Naive thymus-derived CD8-positive, alpha-beta T cell (primary cell): ENCODE measurements at regions not wholly inside any gene's neighbourhood (a gene's known extent, or its start where the extent isn't known, plus 50 kb on each side); places are given as distances from the start of the nearest gene placed in this dataset.

Experiments
- ATAC-seq, 2 donors: fragments of 150-1000 bp; cut with Tn5 transposase in 1 of 2; sonication (Bioruptor Pico), chemical (Tn5 transposase) in 1 of 2; 1 replicate in 1 of 2; 2 replicates in 1 of 2; pipeline ENCODE4 v1.10.0; 2021; ENCODE audit warnings: mild to moderate bottlenecking in 2 of 2, moderate library complexity in 2 of 2
- POLR2A ChIA-PET: fragments of 350-600 bp; sonication (Branson Sonifier 250); formaldehyde crosslinking; loops from one replicate; lab custom pipeline; 2021; ENCODE audit warnings: antibody characterized with exemption; lab: Charles Lee
- DNase-seq, 10 donors: peaks; one replicate each; pipeline versions ENCODE4 v3.0.0 to v3.0.0-alpha.2; 2020 to 2022
- H3K27ac Mint-ChIP-seq, 10 donors: one replicate each; pipeline ENCODE4 v1.8.0; 2020 to 2022; ENCODE audit warnings: mild to moderate bottlenecking in 10 of 10, mixed read lengths in 10 of 10, moderate library complexity in 4 of 10, inconsistent platforms in 1 of 10
- H3K27me3 Mint-ChIP-seq, 5 donors: one replicate each; pipeline ENCODE4 v1.8.0; 2021 to 2022; ENCODE audit warnings: mixed read lengths in 5 of 5
- H3K36me3 Mint-ChIP-seq, 3 donors: one replicate each; pipeline ENCODE4 v1.8.0; 2020 to 2022; ENCODE audit warnings: mixed read lengths in 3 of 3, mild to moderate bottlenecking in 2 of 3, inconsistent platforms in 1 of 3
- H3K4me1 Mint-ChIP-seq, 4 donors: one replicate each; pipeline ENCODE4 v1.8.0; 2021 to 2022; ENCODE audit warnings: mixed read lengths in 4 of 4
- H3K4me3 Mint-ChIP-seq, 10 donors: one replicate each; pipeline ENCODE4 v1.8.0; 2020 to 2022; ENCODE audit warnings: mild to moderate bottlenecking in 10 of 10, mixed read lengths in 10 of 10, moderate library complexity in 6 of 10, inconsistent platforms in 1 of 10
- H3K9me3 Mint-ChIP-seq, 9 donors: one replicate each; pipeline ENCODE4 v1.8.0; 2020 to 2022; ENCODE audit warnings: mixed read lengths in 9 of 9, mild to moderate bottlenecking in 3 of 9, inconsistent platforms in 1 of 9, moderate library complexity in 1 of 9

DNA sequence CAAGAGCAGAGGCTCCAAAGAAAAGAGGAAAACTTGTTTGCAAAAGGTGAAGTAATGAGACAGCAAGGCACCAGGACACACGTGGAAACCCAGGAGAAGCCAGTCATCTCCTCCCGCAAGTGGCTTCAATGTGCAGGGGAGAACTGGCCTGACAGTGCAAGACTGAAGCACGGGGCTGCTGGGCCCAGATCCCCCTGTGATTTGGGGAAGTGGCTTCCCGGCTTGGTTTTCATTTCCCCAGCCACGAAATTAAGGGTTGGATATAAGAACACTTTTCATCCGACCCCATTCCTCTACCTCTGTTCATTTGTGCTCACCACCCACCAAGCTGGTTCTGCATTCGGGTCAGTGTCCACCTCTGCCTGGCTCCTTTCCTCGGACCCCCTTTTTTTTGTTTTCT lies 306.4 kb downstream of the FGFR2 start:
- POLR2A ChIA-PET = no interaction called here
- DNase-seq = no peak
- Mint-ChIP-seq H3K27me3 (peaks cover 0 to 20% (median 10%) of the 10 kb centered on the region in 5 donors), H3K36me3 (no peaks in the 10 kb centered on the region), H3K4me3 (no peak overlapping the region), H3K9me3 (peaks cover 0 to 4% (median 0%) of the 10 kb centered on the region in 9 donors), H3K4me1 (no peaks in the 10 kb centered on the region), H3K27ac (no peak overlapping the region)
- ATAC-seq = no peak

DNA sequence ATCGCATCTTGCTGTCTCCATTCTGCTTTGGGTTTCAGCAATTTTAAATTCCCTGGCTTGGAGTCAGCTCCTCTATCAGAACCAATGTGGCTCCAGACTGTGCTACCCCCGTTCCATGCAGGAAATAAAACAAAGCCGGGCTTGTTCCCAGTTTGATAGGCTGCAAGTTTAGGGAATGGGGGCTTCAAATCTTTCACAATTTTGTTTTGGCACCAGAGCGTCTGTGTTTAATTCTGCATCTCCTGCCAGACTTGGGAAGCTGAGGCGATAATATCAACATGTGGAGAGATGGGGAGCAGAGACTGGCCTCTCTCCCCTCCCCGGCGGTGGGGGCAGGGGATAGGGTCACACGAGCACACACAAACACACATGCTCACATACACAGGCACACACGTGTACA lies 305.9 kb downstream of the FGFR2 start:
- no peak for DNase-seq
- no peaks in the 10 kb centered on the region for H3K4me1 Mint-ChIP-seq
- H3K9me3 Mint-ChIP-seq = peaks cover 0 to 4% (median 0%) of the 10 kb centered on the region in 9 donors
- POLR2A ChIA-PET = no interaction called here
- peaks cover 0 to 20% (median 10%) of the 10 kb centered on the region in 5 donors for H3K27me3 Mint-ChIP-seq
- H3K4me3 Mint-ChIP-seq = no peak overlapping the region
- no peaks in the 10 kb centered on the region for H3K36me3 Mint-ChIP-seq
- ATAC-seq = no peak
- H3K27ac Mint-ChIP-seq = no peak overlapping the region

DNA sequence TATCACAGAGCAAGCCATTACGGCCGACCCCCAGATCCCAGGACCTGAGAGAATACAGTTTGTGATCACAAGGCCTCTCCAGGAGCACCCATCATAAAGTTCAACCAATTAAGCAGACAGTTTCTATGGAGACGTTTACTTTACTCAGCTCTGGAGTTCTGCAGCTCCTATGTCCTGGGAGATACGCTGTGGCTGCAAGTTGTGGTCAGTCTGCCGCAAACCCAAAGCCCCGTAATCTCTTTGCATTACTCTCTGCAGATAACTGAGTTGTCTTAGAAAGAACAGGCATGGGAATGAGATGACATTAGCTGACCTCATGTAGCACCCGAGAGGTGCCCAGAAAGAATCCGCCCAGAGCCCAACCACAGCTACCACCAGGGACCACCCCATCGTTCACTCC lies 305.1 kb downstream of the FGFR2 start:
- ATAC-seq = no peak
- POLR2A ChIA-PET = no interaction called here
- Mint-ChIP-seq H3K4me1 (no peaks in the 10 kb centered on the region), H3K4me3 (no peak overlapping the region), H3K9me3 (peaks cover 0 to 4% (median 0%) of the 10 kb centered on the region in 9 donors), H3K27ac (no peak overlapping the region), H3K27me3 (peaks cover 0 to 20% (median 10%) of the 10 kb centered on the region in 5 donors), H3K36me3 (no peaks in the 10 kb centered on the region)
- no peak for DNase-seq

DNA sequence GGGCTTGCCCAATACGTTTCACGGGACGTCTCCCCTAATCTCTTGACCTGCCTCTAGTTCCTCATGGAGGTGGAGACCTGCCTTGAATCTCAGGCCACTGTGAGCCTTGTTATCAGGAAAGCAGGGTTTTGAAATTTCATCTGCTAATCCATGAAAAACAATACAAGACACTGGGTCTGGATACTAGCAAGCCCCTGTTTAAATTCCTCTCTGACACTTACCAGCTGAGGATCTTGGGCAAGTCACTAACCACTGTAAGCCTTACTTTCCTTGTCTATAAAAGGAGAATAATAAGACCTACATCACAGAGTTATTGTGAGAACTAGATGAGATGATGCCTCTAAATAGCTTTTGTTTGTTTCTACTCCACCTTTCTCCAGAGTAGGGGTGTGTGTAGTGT lies 303.6 kb downstream of the FGFR2 start:
- POLR2A ChIA-PET = no interaction called here
- Mint-ChIP-seq H3K36me3 (no peaks in the 10 kb centered on the region), H3K27ac (no peak overlapping the region), H3K4me1 (no peaks in the 10 kb centered on the region), H3K9me3 (peaks cover 0 to 4% (median 0%) of the 10 kb centered on the region in 9 donors), H3K4me3 (no peak overlapping the region), H3K27me3 (peaks cover 0 to 21% (median 10%) of the 10 kb centered on the region in 5 donors)
- no peak for DNase-seq
- ATAC-seq = no peak

DNA sequence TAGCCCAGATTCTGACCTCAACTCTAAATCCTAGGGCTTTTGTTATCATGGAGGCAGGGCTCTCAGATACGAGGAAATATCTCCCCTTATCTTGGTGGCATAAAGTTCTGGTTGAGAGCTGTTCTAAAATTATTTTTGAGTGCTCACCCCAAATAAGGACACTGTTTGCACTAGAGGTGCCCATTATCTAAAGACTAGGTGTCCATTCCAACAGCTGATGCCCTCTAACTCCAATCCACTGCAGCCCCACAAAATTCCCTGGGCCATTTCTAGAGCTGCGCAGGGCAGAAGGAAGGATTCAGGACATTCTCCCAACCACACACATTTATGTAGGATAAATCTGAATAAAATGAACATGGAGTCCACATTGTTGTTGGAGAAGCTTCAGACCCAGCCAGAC lies 301.9 kb downstream of the FGFR2 start:
- no peak overlapping the region for H3K27ac Mint-ChIP-seq
- ATAC-seq = no peak
- peaks cover 0 to 9% (median 0%) of the 10 kb centered on the region in 9 donors for H3K9me3 Mint-ChIP-seq
- no peak for DNase-seq
- H3K27me3 Mint-ChIP-seq = peaks cover 0 to 25% (median 10%) of the 10 kb centered on the region in 5 donors
- no peak overlapping the region for H3K4me3 Mint-ChIP-seq
- no peaks in the 10 kb centered on the region for H3K36me3 Mint-ChIP-seq
- POLR2A ChIA-PET = no interaction called here
- H3K4me1 Mint-ChIP-seq = no peaks in the 10 kb centered on the region

DNA sequence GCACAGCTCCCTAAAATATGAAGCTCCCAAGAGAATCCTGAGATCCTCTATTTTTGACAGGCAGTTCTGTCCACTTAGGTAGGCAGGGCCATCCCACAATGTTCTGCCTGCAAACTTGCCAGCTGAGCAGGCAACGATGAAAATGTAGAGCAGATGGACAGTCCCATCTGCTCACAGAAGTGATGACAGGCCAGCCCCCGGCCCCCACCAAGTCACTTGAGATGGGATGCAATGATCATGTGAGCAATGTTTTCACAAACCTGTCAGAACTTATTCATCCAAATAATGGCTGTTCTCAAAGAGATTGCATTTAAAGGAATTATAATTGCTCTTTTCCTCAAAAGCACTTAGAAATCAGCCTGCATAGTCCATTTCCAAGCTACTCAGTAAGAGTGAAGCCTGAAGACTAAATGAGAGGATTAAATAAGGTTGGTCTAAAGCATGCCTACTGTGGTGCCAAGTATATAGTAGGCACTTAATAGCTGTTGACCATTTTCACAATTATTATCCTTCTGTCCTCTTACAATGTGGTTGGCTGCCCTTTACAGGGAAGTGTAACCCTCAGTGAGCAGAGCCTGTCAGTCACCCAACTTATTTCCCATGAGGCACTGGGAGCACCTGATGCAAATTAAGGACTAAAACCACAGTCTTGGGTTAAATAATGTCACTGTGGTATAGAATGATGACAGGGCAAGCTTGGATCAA lies 301.2 kb downstream of the FGFR2 start:
- POLR2A ChIA-PET = no interaction called here
- no peaks in the 10 kb centered on the region for H3K36me3 Mint-ChIP-seq
- H3K27me3 Mint-ChIP-seq = peaks cover 0 to 23% (median 10%) of the 10 kb centered on the region in 5 donors
- H3K4me1 Mint-ChIP-seq = no peaks in the 10 kb centered on the region
- peaks cover 0 to 9% (median 0%) of the 10 kb centered on the region in 9 donors for H3K9me3 Mint-ChIP-seq
- H3K27ac Mint-ChIP-seq = no peak overlapping the region
- ATAC-seq (no peak), DNase-seq (no peak)
- H3K4me3 Mint-ChIP-seq = no peak overlapping the region

DNA sequence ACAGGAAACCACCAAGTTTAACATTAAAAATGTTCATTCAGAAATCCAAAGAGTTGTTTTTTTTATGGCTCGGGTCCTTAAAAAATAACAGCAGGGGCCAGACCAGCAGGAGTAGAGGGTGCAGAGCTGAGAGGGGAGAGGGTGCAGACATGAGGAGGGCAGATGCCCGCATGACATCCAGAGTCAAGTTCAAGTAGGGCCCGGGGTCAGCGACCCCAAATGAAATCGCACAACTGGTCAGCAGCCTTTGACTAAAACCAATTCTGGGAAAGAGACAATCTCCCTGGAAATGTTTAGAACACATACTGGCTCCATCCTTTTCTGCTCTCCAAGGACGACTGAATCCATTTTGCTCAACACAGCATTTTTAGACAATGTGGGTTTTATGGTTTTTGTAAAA lies 297.5 kb downstream of the FGFR2 start:
- POLR2A ChIA-PET = no interaction called here
- no peak for DNase-seq
- H3K27ac Mint-ChIP-seq = no peak overlapping the region
- no peak for ATAC-seq
- H3K9me3 Mint-ChIP-seq = peaks cover 0 to 9% (median 0%) of the 10 kb centered on the region in 9 donors
- no peak overlapping the region for H3K4me3 Mint-ChIP-seq
- H3K36me3 Mint-ChIP-seq = no peaks in the 10 kb centered on the region
- H3K27me3 Mint-ChIP-seq = peaks cover 0 to 9% (median 0%) of the 10 kb centered on the region in 5 donors
- no peaks in the 10 kb centered on the region for H3K4me1 Mint-ChIP-seq

DNA sequence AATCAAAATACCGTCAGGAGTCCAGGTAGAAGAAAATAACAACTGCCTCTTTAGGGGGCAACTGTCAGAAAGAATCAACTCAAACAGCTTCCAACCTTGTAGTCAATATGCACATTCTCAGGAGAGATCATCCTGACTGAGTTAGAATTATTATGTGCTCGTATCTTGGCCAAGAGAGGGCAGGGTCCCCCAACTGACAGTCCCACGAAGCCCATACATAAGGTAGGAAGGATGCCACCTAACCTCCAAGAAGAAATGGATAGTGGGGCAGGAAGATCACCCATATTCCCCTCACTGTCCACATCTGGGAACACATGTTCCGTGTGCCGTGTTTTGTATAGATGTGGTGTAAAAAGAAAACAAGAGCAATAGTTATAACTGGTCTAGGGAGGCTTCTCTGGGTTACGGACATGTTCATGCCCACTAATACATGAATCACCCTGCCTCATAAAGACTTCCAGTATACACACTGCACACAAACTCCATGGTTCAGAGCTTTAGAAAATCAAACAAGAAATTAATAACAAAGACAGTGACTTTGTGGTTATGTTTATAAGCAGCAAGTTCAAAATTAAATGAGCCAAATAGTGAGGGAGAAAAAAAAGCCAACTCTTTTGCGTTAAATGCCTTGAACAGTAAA lies 295.6 kb downstream of the FGFR2 start:
- Mint-ChIP-seq H3K36me3 (no peaks in the 10 kb centered on the region), H3K9me3 (peaks cover 0 to 9% (median 2%) of the 10 kb centered on the region in 9 donors), H3K27ac (no peak overlapping the region), H3K4me3 (no peak overlapping the region), H3K27me3 (peaks cover 0 to 9% (median 0%) of the 10 kb centered on the region in 5 donors), H3K4me1 (no peaks in the 10 kb centered on the region)
- DNase-seq (no peak), ATAC-seq (no peak)
- POLR2A ChIA-PET = no interaction called here

DNA sequence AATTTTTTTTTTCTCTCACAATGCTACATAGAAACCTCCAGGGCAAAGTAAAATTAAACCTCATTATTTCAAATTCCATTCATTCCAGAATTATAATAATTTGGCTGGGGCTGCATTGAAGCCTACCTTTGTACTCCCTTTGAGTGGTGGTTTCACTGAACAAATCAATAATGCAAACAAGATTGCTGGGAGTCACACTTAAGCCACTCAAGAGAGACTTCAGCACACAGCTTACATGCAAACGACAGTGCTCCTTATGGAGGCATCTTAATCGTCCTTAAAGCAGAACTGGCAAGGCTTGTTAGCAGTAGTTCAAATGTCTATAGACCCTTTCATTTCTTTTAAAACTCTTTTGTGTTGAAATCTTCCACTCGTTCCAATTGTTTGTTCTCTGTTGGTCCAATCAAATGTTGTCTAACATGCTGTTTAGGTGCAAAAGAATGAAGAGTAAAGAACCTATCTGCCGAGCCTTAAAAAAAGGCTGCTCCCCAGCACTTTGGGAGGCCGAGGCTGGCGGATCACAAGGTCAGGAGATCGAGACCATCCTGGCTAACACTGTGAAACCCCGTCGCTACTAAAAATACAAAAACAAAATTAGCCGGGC lies 294.9 kb downstream of the FGFR2 start:
- Mint-ChIP-seq H3K27ac (no peak overlapping the region), H3K36me3 (no peaks in the 10 kb centered on the region), H3K9me3 (peaks cover 0 to 9% (median 3%) of the 10 kb centered on the region in 9 donors), H3K4me3 (no peak overlapping the region), H3K27me3 (peaks cover 0 to 9% (median 0%) of the 10 kb centered on the region in 5 donors), H3K4me1 (no peaks in the 10 kb centered on the region)
- ATAC-seq = no peak
- POLR2A ChIA-PET = no interaction called here
- DNase-seq = no peak

DNA sequence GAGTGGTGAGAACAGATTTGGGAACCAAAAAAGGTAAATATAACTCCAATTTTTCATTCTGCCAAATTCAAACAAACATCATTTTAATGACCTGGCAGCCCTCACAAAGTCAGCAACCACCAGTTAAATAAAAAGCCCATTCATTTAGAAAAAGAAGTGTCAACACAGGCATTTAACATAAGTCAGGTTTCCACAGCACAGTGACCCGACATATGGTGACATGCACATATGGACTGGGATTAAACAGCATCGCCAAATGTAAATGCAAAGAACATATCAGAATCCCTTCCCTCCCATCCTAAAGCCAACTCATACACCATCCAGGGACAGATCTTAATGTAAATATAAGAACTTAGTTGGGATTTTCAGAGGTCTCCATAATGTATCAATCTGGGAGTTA lies 293.2 kb downstream of the FGFR2 start:
- POLR2A ChIA-PET = no interaction called here
- H3K36me3 Mint-ChIP-seq = no peaks in the 10 kb centered on the region
- H3K4me1 Mint-ChIP-seq = no peaks in the 10 kb centered on the region
- no peak overlapping the region for H3K27ac Mint-ChIP-seq
- H3K4me3 Mint-ChIP-seq = no peak overlapping the region
- peaks cover 0 to 13% (median 0%) of the 10 kb centered on the region in 5 donors for H3K27me3 Mint-ChIP-seq
- DNase-seq = no peak
- peaks cover 0 to 18% (median 4%) of the 10 kb centered on the region in 9 donors for H3K9me3 Mint-ChIP-seq
- ATAC-seq = no peak

DNA sequence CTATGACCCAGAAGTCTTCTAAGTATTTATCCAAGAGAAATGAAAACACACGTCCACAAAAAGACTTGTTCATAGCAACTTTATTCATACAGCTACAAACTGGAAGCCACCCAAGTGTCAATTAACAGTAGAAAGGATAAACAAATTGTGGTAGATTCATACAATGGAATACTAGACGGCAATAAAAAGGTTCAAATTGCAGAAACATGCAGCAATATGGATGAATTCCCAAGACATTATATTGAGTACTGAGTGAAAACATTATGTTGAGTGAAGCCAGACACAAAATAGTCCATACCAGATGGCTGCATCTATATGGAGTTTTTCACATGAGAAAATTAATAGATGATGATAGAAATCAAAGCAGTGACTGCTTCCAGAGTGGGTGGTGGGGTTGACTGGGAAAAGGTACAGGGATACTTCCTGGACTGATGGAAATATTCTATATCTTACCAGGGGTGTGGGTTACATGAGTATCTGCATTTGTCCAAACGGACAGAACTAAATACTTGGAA lies 292.0 kb downstream of the FGFR2 start:
- Mint-ChIP-seq H3K36me3 (no peaks in the 10 kb centered on the region), H3K27me3 (peaks cover 0 to 12% (median 3%) of the 10 kb centered on the region in 5 donors), H3K4me1 (no peaks in the 10 kb centered on the region), H3K9me3 (peaks cover 0 to 18% (median 4%) of the 10 kb centered on the region in 9 donors), H3K27ac (no peak overlapping the region), H3K4me3 (no peak overlapping the region)
- DNase-seq (no peak), ATAC-seq (no peak)
- POLR2A ChIA-PET = no interaction called here

DNA sequence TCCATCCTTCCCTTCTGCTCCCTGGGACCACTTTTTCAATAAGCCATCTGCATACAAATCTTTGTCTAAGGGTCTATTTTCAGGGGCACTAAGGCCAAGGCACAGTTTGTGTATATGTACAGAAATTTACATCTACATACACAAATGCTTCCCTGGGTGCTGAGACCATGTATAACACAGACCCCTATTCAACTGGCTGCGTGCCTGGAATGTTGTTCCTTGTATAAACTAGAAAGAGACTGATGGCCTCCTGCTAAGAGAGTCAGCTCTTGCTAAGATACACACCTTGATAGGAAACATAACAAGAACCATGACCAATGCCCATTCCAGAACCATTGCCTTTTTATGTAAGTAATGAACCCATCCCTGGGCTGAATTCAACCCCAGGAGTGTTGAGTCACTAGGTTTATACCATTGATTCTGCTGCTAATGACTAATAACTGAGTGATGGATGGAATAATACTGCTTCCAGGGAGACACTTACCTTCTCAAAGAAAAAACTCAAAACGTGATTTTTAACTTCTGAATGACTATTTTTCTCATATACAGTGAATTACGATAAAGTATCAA lies 290.7 kb downstream of the FGFR2 start:
- Mint-ChIP-seq H3K27ac (no peak overlapping the region), H3K27me3 (peaks cover 0 to 12% (median 3%) of the 10 kb centered on the region in 5 donors), H3K9me3 (peaks cover 0 to 18% (median 5%) of the 10 kb centered on the region in 9 donors), H3K4me3 (no peak overlapping the region), H3K36me3 (no peaks in the 10 kb centered on the region), H3K4me1 (no peaks in the 10 kb centered on the region)
- ATAC-seq (no peak), DNase-seq (no peak)
- POLR2A ChIA-PET = no interaction called here

DNA sequence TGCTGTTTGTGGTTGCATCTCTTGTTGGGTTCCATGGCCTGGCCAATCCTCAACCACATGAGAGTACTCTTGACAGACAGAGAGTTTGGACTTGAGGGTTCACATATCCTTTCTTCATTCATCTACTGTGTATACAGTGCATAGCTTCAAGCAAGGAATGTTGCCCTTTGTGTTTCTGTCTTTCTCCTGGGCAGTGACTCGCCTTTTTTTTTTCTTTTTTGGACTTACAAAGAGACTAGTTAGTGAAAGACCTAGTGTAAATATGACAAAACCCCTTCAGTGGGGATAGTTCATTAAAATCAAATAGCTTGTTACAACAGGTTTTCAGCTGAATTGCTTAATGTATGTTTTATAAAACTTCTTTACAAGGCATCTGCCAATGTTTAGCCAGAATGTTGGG lies 290.2 kb downstream of the FGFR2 start:
- no peak for ATAC-seq
- Mint-ChIP-seq H3K4me3 (no peak overlapping the region), H3K36me3 (no peaks in the 10 kb centered on the region), H3K27me3 (peaks cover 0 to 12% (median 3%) of the 10 kb centered on the region in 5 donors), H3K9me3 (peaks cover 0 to 18% (median 5%) of the 10 kb centered on the region in 9 donors), H3K27ac (no peak overlapping the region), H3K4me1 (no peaks in the 10 kb centered on the region)
- DNase-seq = no peak
- POLR2A ChIA-PET = no interaction called here
